Erythroblast (primary cell): ENCODE measurements at regions not wholly inside any gene's neighbourhood (a gene's known extent, or its start where the extent isn't known, plus 50 kb on each side); places are given as distances from the start of the nearest gene placed in this dataset.
"Not testable (repeated sequence)": the region's sequence is repeated elsewhere in the genome, so short reads cannot be mapped to it uniquely, and the experiment has no call there.

ENCODE experiments used
- DNase-seq, 2 experiments: peaks; one replicate each; lab custom pipeline; 2025; lab: John Stamatoyannopoulos, UW
- GATA1 ChIP-seq: IDR thresholded peaks from 2 replicates; pipeline ENCODE4 v1.6.1; 2011; ENCODE audit warnings: low read depth, mild to moderate bottlenecking, control low read depth, low read length, moderate library complexity
- POLR2A ChIP-seq: IDR thresholded peaks from 2 replicates; pipeline ENCODE4 v1.6.1; 2011; ENCODE audit warnings: mild to moderate bottlenecking, low read length

- TF ChIP-seq GATA1 (no peak), POLR2A (no peak)
Measured at GRCh38 chr10:81315026-81315425, 560.0 kb upstream of the NRG3 start.

GRCh38 chr10:81348003-81348402 lies 527.0 kb upstream of the NRG3 start:
- TF ChIP-seq GATA1, result no peak
- TF ChIP-seq POLR2A, result no peak
- no peak for DNase-seq

More at GRCh38 chr10:81315026-81315425, 560.0 kb upstream of the NRG3 start:
- no peak for DNase-seq

- TF ChIP-seq GATA1 (no peak), POLR2A (no peak)
- no peak for DNase-seq
Measured at GRCh38 chr10:81367132-81367531, 507.9 kb upstream of the NRG3 start.

- no peak for TF ChIP-seq POLR2A
- TF ChIP-seq GATA1, result no peak
- no peak for DNase-seq
Measured at GRCh38 chr10:81386817-81387216, 488.2 kb upstream of the NRG3 start.

GRCh38 chr10:81403451-81403850 lies 471.5 kb upstream of the NRG3 start:
- DNase-seq, result no peak
- TF ChIP-seq POLR2A (no peak), GATA1 (no peak)

GRCh38 chr10:81405399-81405798 lies 469.6 kb upstream of the NRG3 start:
- DNase-seq, result no peak
- TF ChIP-seq POLR2A (no peak), GATA1 (no peak)

- DNase-seq, result no peak
Measured at GRCh38 chr10:81414038-81414437, 461.0 kb upstream of the NRG3 start.

GRCh38 chr10:81426722-81427121 lies 448.3 kb upstream of the NRG3 start:
- no peak for TF ChIP-seq POLR2A
- no peak for TF ChIP-seq GATA1
- DNase-seq, result no peak

More at GRCh38 chr10:81414038-81414437, 461.0 kb upstream of the NRG3 start:
- TF ChIP-seq POLR2A, result no peak
- TF ChIP-seq GATA1, result no peak

GRCh38 chr10:81428456-81429134 lies 446.4 kb upstream of the NRG3 start:
- no peak for DNase-seq
- no peak for TF ChIP-seq GATA1
- no peak for TF ChIP-seq POLR2A

- no peak for DNase-seq
- TF ChIP-seq POLR2A (no peak), GATA1 (no peak)
Measured at GRCh38 chr10:81439445-81439844, 435.5 kb upstream of the NRG3 start.

- DNase-seq, result not testable (repeated sequence)
Measured at GRCh38 chr10:81441624-81442023, 433.4 kb upstream of the NRG3 start.

GRCh38 chr10:81444242-81444929 lies 430.6 kb upstream of the NRG3 start:
- TF ChIP-seq POLR2A (no peak), GATA1 (no peak)
- DNase-seq, result no peak

- TF ChIP-seq GATA1, result no peak
- no peak for TF ChIP-seq POLR2A
- DNase-seq, result no peak
Measured at GRCh38 chr10:81450651-81451050, 424.3 kb upstream of the NRG3 start.

GRCh38 chr10:81472927-81473470 lies 402.0 kb upstream of the NRG3 start:
- DNase-seq, result no peak
- TF ChIP-seq GATA1 (no peak), POLR2A (no peak)
